GM21447 (cell line): ENCODE measurements at regions not wholly inside any gene's neighbourhood (a gene's known extent, or its start where the extent isn't known, plus 50 kb on each side); places are given as distances from the start of the nearest gene placed in this dataset.

ENCODE experiments used
- ATAC-seq: cut with Tn5 transposase; IDR thresholded peaks from one replicate; pipeline ENCODE4 v1.9.1; 2021; ENCODE audit not compliant: unreplicated experiment

DNA sequence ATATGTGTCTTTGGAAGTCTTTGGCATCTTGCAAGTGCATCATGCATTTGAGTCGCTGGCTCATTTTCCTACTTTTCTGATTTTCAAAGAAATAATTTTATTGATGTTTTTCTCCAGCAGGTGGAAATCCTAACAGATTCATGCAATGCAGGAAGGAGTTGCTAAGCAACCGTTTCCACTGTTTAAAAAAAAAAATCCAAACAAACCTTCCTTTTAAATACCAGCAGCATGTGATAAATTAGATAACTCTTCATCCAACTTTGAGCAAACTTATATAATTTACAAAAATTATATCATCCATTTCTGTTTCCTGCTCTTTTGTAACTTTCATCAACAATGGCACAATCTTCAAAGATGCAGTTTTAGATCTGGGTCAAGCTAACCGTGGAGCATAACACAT, 364.1 kb downstream of the MFSD1 start:
- no peak for ATAC-seq

DNA sequence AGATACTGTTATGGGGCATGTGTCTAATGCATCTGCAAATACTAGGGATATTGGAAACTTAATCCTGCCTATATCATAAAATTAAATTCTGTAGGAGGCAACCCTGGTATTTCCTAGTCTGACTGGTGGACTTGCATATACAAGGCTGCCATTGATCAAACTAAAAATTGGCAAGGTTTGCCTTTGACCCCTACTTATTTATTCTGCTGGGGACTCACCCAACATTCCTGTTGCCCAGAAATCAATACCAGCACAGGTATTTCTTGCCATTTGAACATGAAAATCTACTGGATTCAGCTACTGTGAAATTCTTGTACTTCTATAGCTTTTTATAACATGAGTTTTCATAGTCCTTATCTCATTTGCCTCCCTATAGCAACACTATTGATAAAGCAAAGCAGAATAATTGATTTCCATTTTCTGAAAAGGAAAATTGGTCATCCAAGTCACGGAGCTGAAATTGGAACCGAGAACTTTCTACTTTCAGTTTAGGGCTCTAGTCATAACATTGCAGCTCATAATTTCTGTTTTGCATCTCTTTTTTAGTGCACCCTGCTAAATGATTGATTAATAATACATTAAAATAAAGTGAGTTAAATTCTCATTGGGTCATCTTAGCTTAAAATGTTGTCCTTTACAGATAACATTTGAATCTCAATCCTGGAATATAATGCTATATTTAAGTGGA, 365.2 kb downstream of the MFSD1 start:
- no peak for ATAC-seq

GRCh38 chr3:159168788-159169187, 366.9 kb downstream of the MFSD1 start:
- no peak for ATAC-seq

- ATAC-seq = no peak
Measured at GRCh38 chr3:159169828-159170227, 368.0 kb downstream of the MFSD1 start.

DNA sequence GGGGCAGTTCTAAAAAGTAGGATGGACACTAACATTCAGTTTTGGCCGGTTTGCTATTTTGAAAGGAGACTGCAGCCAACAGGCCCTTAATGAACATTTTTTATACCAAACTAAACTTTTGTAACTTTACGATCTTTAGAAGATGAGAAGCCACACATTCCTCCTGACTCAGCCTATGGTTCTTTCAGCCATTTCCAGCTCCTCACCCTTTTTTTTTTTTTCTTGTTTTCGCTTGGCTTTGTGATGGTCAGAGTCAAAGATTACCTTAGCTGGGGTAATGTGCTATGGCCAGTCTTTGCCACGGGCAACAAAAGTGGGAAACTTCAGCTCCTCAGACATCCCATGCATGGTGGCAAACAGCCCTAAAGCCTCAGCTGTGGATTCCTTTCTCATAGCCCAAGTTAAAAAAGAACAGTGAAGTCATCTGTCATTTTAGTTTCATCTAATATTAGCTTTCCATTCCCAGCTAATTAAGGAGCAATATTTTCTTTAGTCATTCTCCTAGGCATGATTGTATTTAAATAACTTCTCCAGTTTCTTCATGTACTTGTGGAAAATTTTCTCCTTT, 368.7 kb downstream of the MFSD1 start:
- ATAC-seq = no peak

DNA sequence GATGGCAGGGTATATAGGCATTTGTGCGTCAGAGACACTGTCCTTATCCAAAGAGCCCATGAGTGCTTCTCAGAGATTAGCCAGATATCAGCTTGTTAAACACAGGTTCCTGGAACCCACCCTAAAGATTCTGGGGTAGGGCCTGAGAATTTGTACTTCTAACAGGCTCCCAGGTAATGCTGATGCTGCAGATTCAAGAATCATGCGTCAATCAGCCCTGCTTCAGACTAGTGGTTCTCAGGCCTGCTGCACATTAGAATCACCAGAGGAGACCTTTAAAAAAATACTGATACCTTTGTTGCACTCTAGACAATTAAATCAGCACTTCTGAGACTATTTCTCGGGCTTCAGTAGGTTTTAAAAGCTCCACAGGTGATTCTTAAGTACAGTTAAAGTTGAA, 369.5 kb downstream of the MFSD1 start:
- ATAC-seq = no peak

DNA sequence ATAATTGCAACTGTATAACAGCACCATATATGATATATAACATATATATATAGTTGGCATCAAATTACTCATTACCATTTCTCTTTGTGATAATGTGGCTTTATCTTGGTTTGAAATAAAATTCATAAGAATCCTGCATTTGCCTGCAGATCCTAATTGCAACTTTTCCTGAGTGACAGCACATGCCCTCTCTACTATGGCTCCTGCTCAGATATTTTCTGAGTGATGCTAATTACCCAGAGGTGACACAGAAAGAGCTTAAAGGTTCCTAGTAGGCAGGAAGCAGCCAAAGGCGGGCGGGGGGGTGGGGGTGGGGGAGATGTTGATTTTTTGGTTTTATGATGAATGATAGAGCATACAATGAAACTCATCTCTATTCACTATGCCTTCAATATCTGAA, 370.6 kb downstream of the MFSD1 start:
- ATAC-seq = no peak

- no peak for ATAC-seq
Measured at GRCh38 chr3:159174715-159175692, 373.1 kb downstream of the MFSD1 start.

GRCh38 chr3:159178209-159178897, 376.5 kb downstream of the MFSD1 start:
- ATAC-seq = no peak

- ATAC-seq = no peak
Measured at GRCh38 chr3:159182961-159183360, 381.1 kb downstream of the MFSD1 start.

DNA sequence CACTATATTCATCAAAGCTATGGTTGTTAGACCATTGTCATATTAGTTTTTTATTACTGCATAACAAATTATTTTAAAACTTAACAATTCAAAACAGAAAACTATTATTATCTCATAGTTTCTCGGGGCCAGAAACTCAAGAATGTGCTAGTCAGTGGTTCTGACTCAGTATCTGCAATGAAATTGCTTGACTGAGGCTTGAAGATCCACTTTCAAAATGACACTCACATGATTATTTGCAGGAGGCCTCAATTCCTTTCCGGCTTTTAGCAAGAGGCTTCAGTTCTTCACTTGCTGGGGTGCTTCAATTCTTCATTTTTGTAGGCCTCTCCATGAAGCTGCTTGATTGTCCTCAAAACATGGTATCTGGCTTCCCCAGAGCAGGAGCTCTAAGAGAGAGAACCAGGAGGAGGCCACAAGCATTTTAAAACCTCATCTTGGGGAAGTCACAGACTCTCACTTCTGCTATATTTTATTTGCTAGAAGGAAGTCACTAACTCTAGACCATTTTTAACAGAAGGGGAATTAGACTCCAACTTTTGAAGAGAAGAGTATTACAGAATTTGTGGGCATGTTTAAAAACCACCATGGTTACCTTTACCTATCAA, 383.7 kb downstream of the MFSD1 start:
- ATAC-seq = peak; percentile 71

- peak; percentile 68 for ATAC-seq
Measured at GRCh38 chr3:159186581-159186980, 384.7 kb downstream of the MFSD1 start.

DNA sequence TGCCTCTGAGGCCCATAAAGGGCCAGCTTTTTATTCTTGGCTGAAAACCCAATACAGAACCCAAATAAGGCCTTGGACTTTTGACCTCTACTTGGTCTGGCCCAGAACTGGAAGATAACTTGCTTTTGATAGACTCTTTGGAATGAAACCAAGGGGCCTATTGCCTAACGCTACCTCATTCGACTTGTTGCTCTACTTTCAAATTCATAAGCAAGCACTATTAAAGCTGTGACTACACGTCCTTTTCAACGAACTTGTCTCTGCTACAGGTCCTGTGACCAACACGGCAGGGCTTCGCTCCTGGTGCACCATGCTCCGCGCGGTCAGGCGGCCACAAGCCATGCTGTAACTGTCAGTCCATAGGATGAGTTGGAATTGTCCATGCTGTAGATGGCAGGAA, 385.4 kb downstream of the MFSD1 start:
- no peak for ATAC-seq

GRCh38 chr3:159187706-159188105, 385.9 kb downstream of the MFSD1 start:
- ATAC-seq = no peak

GRCh38 chr3:159189994-159190669, 388.3 kb downstream of the MFSD1 start:
- ATAC-seq = no peak

- ATAC-seq = no peak
Measured at GRCh38 chr3:159191447-159191846, 389.6 kb downstream of the MFSD1 start.

DNA sequence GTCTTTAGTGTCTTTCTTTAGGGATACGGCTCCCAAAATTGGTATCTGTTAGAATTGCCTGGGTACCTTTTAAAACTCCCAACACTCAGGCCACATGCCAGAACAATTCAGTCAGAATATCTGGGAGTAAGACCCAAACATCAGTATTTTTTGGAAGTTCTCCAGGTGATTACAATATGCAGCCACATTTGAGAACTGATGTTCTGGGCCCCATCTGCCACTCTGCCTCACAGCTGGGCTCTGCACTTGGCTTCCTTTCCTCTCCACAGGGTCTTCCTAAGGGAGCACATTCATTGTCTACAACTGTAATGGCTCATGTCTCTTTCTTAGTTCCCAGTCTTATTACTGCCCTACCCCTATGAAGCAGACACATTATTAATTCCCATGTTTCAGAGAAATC, 394.5 kb downstream of the MFSD1 start:
- no peak for ATAC-seq

GRCh38 chr3:159200176-159200575, 398.3 kb downstream of the MFSD1 start:
- no peak for ATAC-seq

DNA sequence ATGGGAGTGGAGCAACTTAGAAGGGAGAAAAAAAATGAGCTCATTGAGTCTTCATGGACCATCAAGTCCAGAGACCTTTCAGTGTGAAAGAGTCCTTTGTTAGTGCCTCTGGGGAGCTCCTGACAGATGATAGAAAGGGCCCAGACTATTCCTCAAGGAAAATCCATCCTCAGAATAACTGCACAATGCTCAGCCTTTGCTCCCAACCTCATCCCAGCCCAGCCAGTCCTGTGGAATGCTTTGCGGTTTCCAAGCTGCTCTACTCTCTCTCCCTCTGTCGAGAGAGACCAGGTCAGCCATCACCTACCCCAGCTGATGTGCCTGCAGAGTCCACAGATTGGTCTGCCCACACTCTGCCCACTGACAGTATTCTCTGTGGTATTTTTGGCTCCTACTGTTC, 406.2 kb downstream of the MFSD1 start:
- no peak for ATAC-seq

- no peak for ATAC-seq
Measured at GRCh38 chr3:159209459-159209858, 407.6 kb downstream of the MFSD1 start.
